T47D (cell line): ENCODE measurements at regions not wholly inside any gene's neighbourhood (a gene's known extent, or its start where the extent isn't known, plus 50 kb on each side); places are given as distances from the start of the nearest gene placed in this dataset.
"Not testable (repeated sequence)": the region's sequence is repeated elsewhere in the genome, so short reads cannot be mapped to it uniquely, and the experiment has no call there.

Experiments used
- DNase-seq, 2 experiments: peaks; one replicate each; pipeline versions ENCODE4 v3.0.0 to v3.0.0-alpha.2; 2011 to 2012; ENCODE audit warnings: low read depth in 1 of 2, low spot score in 1 of 2
- JUND ChIP-seq: IDR thresholded peaks from 2 replicates; pipeline ENCODE4 v1.6.1; 2012; ENCODE audit warnings: low read depth
- in situ Hi-C: cut with HindIII; loops from 2 replicates; pipeline ENCODE4 v1.10.0; 2016; ENCODE audit warnings: low sequenced_read_pairs, low pct_unique_long_range_greater_than_20kb

GRCh38 chr4:169909897-169910296 is 116.3 kb downstream of the MFAP3L start:
- TF ChIP-seq JUND = no peak
- DNase-seq = no peak
- in situ Hi-C loops = no loop called here

DNA sequence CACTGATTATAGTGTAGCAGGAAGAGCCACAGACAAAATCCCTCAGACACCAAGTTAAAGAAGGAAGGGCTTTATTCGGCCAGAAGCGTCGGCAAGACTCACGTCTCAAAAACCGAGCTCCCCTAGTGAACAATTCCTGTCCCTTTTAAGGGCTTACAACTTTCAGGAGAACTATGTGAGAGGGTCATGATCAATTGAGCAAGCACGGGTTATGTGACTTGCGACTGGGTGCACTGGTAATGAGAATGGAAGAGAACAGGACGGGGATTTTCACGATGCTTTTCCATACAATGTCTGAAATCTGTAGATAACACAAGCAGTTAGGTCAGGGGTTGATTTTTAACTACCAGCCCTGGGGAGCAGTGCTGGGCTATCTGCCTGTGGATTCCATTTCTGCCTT is 116.7 kb downstream of the MFAP3L start:
- TF ChIP-seq JUND = no peak
- DNase-seq = no peak
- in situ Hi-C loops = no loop called here

GRCh38 chr4:169907705-169908104 is 118.5 kb downstream of the MFAP3L start:
- no peak for DNase-seq
- in situ Hi-C loops = no loop called here
- TF ChIP-seq JUND = no peak

GRCh38 chr4:169906821-169907220 is 119.4 kb downstream of the MFAP3L start:
- in situ Hi-C loops = no loop called here
- no peak for DNase-seq
- no peak for TF ChIP-seq JUND

DNA sequence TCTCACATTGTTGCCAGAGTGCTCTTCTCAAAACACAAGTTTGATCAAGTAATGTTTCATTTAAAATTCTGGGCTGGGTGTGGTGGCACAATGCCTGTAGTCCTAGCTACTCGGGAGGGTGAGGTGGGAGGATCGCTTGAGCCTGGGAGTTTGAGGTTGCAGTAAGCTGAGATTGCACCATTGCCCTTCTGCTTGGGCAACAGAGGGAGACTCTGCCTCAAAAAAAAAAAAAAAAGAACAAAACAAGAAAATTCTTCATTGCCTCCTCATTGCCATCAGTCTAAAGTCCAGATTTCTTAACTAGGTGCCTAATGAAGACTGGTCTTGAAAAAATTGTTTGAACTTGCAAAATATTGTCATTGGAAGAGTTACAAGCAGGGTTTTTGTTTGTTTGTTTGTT is 120.1 kb downstream of the MFAP3L start:
- no peak for DNase-seq
- in situ Hi-C loops = no loop called here

GRCh38 chr4:169902658-169903345 is 123.4 kb downstream of the MFAP3L start:
- in situ Hi-C loops = no loop called here
- TF ChIP-seq JUND = no peak
- peak in 1 of 2 experiments; percentile 57 for DNase-seq

More for the DNA sequence above, 120.1 kb downstream of the MFAP3L start:
- TF ChIP-seq JUND = no peak

- DNase-seq = no peak
- no peak for TF ChIP-seq JUND
- in situ Hi-C loops = no loop called here
These were observed 125.9 kb downstream of the MFAP3L start for GRCh38 chr4:169900241-169900845.

- in situ Hi-C loops = no loop called here
- no peak for TF ChIP-seq JUND
- no peak for DNase-seq
These were observed 126.9 kb downstream of the MFAP3L start for GRCh38 chr4:169899295-169899694.

DNA sequence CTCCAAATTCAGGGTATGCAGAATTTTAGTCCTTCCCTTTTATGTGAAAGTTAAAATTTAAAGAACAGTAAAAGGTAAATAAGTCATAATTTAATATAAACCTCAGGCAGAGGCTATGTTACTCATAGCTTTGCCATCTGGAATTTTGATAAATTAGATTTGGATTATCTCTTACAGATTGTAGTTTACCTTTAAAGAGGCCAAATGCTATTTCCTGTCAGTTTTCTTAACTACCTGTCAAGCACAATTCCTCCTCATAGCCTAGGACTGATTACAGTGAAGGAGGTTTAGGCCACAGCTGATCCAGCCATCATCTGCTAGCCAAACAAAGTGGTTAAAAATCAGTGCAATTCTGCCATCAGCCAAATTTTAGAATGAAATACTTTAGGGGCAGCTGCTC is 128.1 kb downstream of the MFAP3L start:
- TF ChIP-seq JUND = no peak
- no peak for DNase-seq
- in situ Hi-C loops = no loop called here

DNA sequence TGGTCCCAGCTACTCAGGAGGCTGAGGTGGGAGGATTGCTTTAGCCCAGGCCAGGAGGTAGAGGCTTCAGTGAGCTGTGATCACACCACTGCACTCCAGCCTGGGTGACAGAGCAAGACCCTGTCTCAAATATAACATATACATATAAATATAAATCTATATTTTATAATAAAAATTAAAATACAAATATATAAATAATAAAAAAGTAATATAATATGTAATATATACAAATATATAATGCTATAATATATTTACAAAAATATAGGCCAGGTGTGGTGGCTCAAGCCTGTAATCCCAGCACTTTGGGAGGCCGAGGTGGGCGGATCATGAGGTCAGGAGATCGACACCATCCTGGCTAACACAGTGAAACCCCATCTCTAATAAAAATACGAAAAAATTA is 131.4 kb downstream of the MFAP3L start:
- in situ Hi-C loops = not testable (repeated sequence)

GRCh38 chr4:169885893-169886292 is 128.1 kb upstream of the HPF1 start:
- in situ Hi-C loops = no loop called here
- no peak for TF ChIP-seq JUND

More for the DNA sequence above, 131.4 kb downstream of the MFAP3L start:
- DNase-seq = not testable (repeated sequence)

GRCh38 chr4:169881769-169882168 is 124.0 kb upstream of the HPF1 start:
- no peak for TF ChIP-seq JUND
- DNase-seq = no peak
- in situ Hi-C loops = no loop called here

More at GRCh38 chr4:169885893-169886292, 128.1 kb upstream of the HPF1 start:
- no peak for DNase-seq

- in situ Hi-C loops = no loop called here
- DNase-seq = no peak
- TF ChIP-seq JUND = no peak
These were observed 112.8 kb upstream of the HPF1 start for GRCh38 chr4:169870507-169870906.

GRCh38 chr4:169869490-169869889 is 111.7 kb upstream of the HPF1 start:
- TF ChIP-seq JUND = no peak
- in situ Hi-C loops = no loop called here
- DNase-seq = no peak
